HPDE6-E6E7 (cell line): ENCODE measurements at regions not wholly inside any gene's neighbourhood (a gene's known extent, or its start where the extent isn't known, plus 50 kb on each side); places are given as distances from the start of the nearest gene placed in this dataset.

Experiments used
- DNase-seq: peaks from one replicate; pipeline ENCODE4 v3.0.0; 2011; ENCODE audit warnings: missing footprints; ENCODE audit errors: extremely low spot score

GRCh38 chr4:81776794-81777193, 305.1 kb upstream of the RASGEF1B start:
- DNase-seq: no peak

GRCh38 chr4:81773557-81773956, 301.9 kb upstream of the RASGEF1B start:
- no peak for DNase-seq

- DNase-seq: no peak
These were observed 300.0 kb upstream of the RASGEF1B start for GRCh38 chr4:81771721-81772120.

- no peak for DNase-seq
These were observed 297.5 kb upstream of the RASGEF1B start for GRCh38 chr4:81769244-81769643.

- DNase-seq: no peak
These were observed 287.0 kb upstream of the RASGEF1B start for GRCh38 chr4:81758574-81759264.

GRCh38 chr4:81757691-81758090, 286.0 kb upstream of the RASGEF1B start:
- no peak for DNase-seq

GRCh38 chr4:81756973-81757372, 285.3 kb upstream of the RASGEF1B start:
- no peak for DNase-seq

- no peak for DNase-seq
These were observed 284.3 kb upstream of the RASGEF1B start for GRCh38 chr4:81756042-81756441.

- DNase-seq: no peak
These were observed 282.5 kb upstream of the RASGEF1B start for GRCh38 chr4:81754169-81754568.

GRCh38 chr4:81751531-81752289, 280.0 kb upstream of the RASGEF1B start:
- no peak for DNase-seq

- DNase-seq: no peak
These were observed 275.7 kb upstream of the RASGEF1B start for GRCh38 chr4:81747242-81747930.

- DNase-seq: no peak
These were observed 275.1 kb upstream of the RASGEF1B start for GRCh38 chr4:81746773-81747172.

- no peak for DNase-seq
These were observed 274.4 kb upstream of the RASGEF1B start for GRCh38 chr4:81746071-81746470.

GRCh38 chr4:81745050-81745449, 273.3 kb upstream of the RASGEF1B start:
- no peak for DNase-seq

GRCh38 chr4:81743731-81744435, 272.2 kb upstream of the RASGEF1B start:
- no peak for DNase-seq

- DNase-seq: no peak
These were observed 268.8 kb upstream of the RASGEF1B start for GRCh38 chr4:81740487-81740886.

- DNase-seq: no peak
These were observed 267.2 kb upstream of the RASGEF1B start for GRCh38 chr4:81738891-81739290.

- no peak for DNase-seq
These were observed 266.3 kb upstream of the RASGEF1B start for GRCh38 chr4:81737865-81738559.

GRCh38 chr4:81736324-81736723, 264.6 kb upstream of the RASGEF1B start:
- DNase-seq: no peak

- no peak for DNase-seq
These were observed 261.3 kb upstream of the RASGEF1B start for GRCh38 chr4:81732980-81733379.

- DNase-seq: no peak
These were observed 253.2 kb upstream of the RASGEF1B start for GRCh38 chr4:81724925-81725329.
